Putamen (tissue), 1 donor: ENCODE measurements at regions not wholly inside any gene's neighbourhood (a gene's known extent, or its start where the extent isn't known, plus 50 kb on each side); places are given as distances from the start of the nearest gene placed in this dataset.
A peak's percentile ranks its signal among the peaks of the same experiment; 100 is the strongest.
"Not testable (repeated sequence)": the region's sequence is repeated elsewhere in the genome, so short reads cannot be mapped to it uniquely, and the experiment has no call there.

Experiments
- DNase-seq: peaks from one replicate; pipeline ENCODE4 v3.0.0-alpha.2; 2016; ENCODE audit warnings: low spot score

DNA sequence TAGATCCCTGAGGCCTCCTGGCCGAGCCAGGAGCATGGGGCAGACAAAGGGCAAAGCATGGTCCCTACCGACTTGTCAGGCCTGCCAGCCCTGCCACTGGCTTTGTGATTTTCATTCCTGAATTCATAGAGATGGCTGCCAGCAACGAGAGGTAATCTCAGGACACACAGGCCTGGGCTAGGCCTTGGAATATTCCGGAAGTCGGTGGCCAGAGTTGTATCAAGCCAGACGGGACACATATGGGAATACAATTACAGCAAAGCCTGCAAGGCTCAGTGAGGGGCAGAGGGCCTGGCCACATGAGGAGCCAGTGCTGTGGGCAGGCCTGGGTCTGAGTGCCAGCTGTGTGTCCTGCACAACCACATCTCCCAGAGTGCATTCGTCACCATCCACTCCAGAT lies 72.4 kb upstream of the PLGLB2 start:
- DNase-seq: not testable (repeated sequence)

DNA sequence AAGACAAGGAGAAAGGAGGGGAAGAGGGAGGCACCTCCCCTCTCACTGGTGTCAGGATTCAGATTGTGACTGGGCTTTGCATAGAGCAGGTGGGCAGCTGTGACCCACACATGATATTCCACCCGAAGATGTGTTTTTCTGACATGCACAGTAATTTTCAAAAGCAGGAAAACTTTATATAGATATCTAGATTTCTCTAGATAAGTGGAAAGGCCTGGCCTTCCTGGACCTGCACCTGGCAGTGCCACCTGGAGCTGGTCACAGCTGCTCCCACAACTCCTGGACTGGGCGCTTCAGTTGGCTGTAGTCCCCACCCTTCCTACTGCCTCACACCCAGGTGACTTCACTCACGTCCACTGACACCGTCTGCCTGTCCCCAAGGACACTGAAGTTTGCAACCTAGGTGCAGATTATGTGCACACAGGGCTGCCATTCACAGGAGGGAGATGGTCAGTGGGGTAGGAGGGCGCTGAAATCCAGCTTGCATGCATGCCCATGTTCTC lies 70.4 kb upstream of the PLGLB2 start:
- DNase-seq: not testable (repeated sequence)

DNA sequence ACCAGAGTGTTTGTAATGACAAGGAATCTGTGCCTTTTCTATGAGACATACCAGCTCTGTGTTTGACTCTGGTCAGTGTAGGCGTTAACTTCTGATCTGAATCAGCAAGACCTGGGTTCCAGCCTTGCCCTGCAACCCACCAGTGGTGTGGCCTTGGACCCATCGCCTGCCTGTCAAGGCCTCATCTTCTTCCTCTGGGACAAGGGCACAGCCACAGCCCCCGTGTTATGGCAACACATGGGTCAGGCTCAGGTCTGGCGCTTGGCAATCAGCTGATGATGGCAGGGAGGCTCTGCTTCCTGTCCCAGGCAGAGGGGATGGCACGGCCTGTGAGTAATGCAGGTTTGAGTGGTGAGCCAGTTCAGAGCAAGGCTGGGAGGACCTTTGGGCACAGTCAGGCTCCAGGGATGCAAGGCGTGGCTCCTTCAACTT lies 69.1 kb upstream of the PLGLB2 start:
- DNase-seq: not testable (repeated sequence)

DNA sequence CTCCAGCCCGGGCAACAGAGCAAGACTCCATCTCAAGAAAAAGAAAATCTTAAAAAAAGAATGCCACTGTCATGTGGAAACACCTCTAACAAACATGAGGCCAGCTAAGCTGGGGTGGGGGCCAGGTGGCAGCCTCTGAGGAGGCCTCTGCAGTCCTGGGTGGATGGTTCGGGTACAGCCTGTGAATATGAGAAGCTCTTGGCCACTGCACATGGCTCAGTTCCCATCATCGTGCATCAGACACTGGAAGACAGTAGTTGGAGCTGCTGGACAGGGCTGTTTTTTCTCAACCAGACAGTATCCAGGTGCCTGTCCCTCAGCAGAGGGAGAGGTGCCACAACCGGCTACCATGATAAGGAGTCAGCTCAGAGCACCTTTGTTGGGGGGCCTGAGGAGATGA lies 67.9 kb upstream of the PLGLB2 start:
- DNase-seq: not testable (repeated sequence)

DNA sequence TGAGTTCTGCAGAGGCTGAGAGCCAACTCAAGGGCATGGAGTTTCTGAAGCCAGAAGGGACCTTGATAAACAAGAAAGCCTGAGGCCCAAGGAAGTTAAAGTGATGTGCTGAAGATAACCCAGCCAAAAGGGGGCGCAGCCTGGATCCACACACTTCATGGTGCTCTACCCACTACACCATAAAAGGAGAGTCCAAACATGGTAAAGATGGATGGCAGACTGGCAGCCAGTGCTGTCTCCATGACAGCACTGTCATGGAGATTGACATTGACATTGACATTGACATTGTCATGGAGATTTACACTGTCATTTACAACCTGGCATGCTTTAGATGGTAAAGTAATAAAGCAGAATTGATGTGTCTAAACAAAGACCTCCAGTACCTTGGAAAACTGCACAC lies 67.2 kb upstream of the PLGLB2 start:
- not testable (repeated sequence) for DNase-seq

DNA sequence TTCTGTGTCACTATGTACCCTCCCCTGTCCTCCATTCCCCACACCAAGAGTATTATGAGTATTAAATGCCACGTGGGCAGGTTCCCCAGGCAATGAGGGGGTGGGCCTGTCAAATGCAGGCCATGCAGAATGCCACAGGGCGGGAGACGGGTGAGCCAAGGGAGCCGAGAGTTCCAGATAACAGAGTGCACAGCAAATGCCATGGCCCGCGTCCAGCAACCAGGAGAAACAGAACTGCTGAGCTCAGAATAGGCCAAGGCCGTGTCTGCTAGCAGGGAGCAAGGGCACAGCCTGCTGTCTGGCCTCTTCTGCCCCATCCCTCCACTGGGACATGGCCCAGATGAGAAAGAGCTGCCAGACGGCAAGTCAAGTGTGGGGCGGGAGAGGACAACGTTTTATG lies 64.4 kb upstream of the PLGLB2 start:
- DNase-seq: peak; percentile 11

DNA sequence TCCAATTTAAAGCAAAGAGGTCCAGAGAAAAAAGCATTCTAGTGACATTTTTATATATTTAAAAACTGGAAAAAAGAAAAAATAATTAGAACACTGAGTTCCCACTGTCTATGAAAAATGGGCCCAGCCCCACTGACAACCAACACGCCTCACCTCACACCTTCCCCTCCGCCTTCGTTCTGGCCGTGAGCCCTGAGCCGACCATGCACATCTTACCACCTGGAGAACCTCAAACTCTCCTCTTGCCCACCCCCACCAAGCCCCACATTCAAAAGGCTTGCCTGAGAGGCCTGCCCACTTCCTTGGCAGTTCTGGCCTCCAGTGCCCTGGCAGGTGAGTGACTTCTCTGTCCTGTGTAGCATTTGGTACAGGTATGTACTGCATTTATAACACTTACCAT lies 63.9 kb upstream of the PLGLB2 start:
- DNase-seq: not testable (repeated sequence)

DNA sequence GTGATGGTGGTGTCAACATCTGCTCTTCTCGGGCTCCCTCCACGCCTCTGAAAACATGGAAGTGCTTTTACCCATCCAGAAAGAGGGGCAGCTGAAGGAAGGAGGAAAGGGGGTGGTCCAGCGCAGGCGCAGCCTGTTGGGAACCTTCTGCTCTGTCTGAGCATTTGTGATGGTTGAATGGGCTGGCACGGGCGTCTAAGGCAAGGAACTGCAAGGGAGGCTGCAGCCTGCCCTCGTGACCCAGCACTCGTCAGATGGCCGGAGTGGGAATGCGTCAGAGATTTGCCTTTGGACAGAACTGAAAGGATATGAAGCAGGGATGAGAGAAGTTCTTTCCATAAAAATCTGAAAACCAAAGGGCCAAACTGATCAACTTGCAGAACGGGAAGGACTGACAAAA lies 62.3 kb upstream of the PLGLB2 start:
- not testable (repeated sequence) for DNase-seq

DNA sequence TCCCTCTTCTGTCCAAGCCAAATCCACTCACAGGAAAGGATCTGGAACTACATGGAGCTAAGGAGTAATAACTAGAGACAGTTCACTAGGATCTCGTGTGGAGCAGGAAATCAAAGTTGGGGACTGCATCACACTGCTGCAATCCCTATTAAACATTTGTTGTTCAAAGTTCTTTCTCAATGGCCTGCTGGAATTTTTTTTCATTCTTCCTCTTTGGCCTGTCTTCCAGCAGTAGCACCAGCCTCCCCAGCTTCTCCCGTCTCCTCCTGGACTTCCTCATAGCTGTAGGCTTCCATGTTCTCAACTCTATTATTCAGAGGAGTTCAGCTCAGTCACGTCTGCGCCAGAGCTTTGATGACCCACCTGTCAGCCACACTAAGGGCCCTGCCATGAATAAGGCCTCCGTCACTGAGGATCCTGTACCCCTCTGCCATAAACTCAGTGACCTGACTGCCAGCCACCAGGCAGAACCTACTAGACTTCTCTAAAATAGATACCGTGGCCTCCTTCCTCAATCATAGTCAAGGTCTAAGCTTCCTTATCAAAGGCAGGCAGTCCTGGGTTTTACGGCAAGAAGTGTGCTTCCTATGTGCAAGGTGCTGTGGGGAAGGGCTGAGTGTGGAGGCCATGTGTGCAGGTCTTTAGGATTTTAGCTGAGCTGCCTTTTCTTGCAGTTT lies 60.9 kb upstream of the PLGLB2 start:
- not testable (repeated sequence) for DNase-seq

DNA sequence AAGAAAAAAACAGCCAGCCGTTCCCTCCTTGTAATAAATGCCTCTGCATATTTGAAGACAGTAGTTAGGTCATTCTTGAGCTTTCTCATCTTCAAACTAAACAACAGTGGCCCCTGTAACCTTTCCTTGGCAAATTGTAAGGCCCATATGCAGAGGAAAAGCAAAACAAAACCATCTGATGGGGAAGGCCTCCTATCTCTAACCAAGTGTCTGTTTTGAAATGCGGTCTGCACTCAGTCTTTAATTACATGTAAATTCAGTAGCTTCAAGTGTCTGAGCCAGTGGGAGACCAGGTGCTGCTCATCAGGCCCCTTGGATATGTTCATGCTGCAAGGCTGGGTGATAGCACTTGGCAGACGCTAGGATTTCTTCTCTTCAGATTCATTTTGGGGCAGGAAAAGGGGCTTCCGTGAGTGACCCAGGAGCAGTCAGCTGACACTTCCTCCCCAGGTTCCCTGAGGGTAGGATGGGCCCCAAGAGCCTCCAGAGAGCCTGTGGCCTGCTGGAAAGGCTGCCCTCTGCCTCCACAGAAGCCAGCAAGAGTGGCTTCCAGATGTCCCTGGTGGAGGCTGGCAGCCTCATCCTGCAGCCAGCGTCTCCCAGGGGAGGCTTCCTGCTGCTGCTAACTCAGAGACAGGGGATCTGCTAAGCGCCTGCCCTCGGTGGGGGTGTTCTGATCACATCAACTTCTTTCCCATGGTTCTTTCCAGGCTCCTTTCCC lies 60.2 kb upstream of the PLGLB2 start:
- not testable (repeated sequence) for DNase-seq

DNA sequence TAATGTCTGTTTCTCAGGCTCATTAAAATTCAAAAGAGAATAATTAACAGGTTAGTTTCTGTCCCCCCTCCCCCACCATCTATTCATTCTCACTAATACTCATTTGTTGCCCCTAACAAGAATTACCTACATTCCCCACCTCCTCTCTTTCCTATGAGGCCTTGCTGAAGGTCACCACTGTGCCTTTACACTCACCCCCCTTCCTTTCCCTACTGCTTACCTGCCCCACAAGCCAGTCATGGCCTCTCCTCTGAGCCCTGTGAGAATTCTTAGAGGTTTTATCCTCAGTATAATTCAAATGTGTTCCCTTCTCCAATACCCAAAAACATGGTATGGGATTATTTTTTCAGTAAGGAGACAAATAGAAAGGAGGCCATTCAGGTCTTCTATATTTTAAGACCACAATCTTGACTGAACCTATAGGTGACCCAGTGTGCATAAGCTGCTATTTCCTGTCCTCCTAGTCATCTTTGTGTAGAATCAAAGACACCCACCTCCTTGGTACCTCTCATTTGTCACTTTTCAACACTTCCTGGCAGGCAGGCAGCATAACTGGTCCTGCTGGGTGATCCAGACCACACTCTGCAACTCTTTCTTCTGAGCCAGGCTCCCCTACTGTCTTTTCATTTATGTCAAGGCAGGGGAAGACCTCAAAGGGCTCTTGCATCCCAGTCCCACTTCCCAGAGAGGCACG lies 55.8 kb upstream of the PLGLB2 start:
- not testable (repeated sequence) for DNase-seq

DNA sequence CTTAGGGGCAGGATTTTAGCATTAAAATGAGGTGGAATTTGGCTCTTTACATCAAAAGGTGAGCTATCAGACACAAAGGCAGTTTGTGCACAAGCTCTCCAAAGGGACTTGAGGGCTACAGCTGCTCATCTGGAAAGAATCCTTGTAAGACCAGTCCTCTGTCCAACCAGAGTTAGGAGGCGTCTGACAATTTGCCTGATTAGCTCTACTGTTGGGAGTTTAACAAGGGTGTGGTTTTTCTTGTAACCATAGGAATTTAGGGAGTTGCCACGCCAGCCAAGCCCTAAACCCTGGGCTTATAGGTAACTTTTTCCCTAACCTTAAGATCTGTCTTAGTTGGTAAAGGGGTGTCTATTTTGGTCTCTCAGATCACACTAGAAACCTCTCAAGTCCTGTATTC lies 55.0 kb upstream of the PLGLB2 start:
- not testable (repeated sequence) for DNase-seq

DNA sequence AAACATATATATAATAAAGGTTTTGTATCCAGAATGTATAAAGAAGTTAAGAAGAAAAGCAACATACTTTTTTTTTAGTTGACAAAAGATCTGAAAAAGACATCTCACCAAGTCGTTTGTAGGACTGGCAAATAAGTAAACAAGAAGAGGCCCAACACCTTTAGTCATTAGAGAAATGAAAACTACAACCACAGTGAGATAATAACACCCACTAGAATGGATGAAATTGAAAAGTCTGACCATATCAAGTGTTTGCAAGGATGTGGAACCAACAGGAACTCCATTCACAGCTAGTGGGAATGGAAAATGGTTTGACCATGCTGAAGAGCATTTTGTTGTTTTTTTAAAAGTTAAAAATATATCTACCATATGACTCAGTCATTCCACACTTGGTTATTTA lies 54.0 kb upstream of the PLGLB2 start:
- not testable (repeated sequence) for DNase-seq

DNA sequence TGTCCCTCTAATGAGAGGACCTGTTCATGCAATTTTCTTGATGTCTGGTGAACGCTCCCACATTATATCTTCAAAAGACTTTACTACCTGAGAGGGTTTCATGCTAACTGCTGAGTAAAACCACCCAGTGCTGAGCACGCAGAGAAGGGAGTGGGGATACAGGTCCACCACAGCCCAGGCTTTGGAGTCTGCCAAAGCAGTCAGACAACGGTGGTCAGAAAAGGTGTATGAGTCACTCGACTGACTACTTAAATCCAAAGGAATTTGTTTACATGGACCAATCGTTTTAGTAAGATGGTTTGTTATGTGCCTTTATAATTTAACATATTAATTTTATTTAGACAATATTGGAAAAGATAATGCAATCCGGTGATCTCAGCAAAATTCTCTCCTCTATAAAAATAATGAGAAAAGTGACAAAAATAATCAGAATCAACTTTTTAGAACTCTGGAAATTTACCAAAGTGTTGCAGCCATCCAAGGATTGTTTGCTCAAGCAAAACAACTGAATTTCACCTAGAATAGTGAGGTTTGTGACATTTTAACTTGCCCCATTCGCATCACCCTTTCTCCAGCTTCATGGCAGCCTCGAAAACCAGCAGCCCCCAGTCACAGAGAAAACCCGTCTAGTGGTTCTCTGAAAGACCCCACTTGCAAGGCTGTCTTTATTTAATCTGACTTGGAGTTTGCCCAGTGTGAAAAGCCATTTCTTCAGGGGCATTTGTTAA lies 52.1 kb upstream of the PLGLB2 start:
- not testable (repeated sequence) for DNase-seq
